Sigmoid colon (tissue), 4 donors: ENCODE measurements at regions not wholly inside any gene's neighbourhood (a gene's known extent, or its start where the extent isn't known, plus 50 kb on each side); places are given as distances from the start of the nearest gene placed in this dataset.

Source experiments
- EP300 ChIP-seq, 4 donors: sonication (generic); formaldehyde crosslinking; IDR thresholded peaks; one replicate each; pipeline ENCODE4 v1.6.1; 2017; ENCODE audit warnings: antibody characterized with exemption in 4 of 4
- POLR2A ChIP-seq, 2 donors: fragments of 450-650 bp; IDR thresholded peaks; one replicate each; pipeline ENCODE4 v1.6.1; 2016; ENCODE audit warnings: antibody characterized with exemption in 2 of 2, mild to moderate bottlenecking in 2 of 2, moderate library complexity in 2 of 2
- POLR2AphosphoS5 ChIP-seq, 4 donors: sonication (generic); formaldehyde crosslinking; IDR thresholded peaks; one replicate each; pipeline ENCODE4 v1.6.1; 2017; ENCODE audit warnings: antibody characterized with exemption in 4 of 4
- TF ChIP-seq, protein P1 (sequence below), 4 experiments: fragments of 450-650 bp in 3 of 4; fragments of 200-600 bp in 1 of 4; IDR thresholded peaks; one replicate each; pipeline ENCODE4 v1.5.1; 2016 to 2019; ENCODE audit warnings: antibody characterized with exemption in 4 of 4, mild to moderate bottlenecking in 3 of 4, moderate library complexity in 2 of 4

DNA sequence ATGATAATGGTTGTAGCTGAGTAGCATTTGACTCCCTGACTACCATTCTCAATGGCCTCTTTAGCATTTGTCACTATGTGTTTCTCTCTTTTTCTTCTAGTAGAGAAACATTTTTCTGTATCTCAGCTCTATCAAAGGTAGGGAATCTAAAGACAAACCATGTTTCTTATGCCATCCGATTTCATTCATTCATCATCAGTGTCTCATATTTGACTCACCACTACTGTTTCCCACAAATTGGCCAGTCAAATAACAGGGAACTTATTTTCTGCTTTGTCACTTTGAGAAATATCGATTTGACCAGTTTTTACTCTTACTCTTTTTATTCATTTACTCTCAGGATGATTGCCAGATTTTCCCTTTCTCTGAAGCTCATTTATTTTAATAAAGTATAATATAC, 282.3 kb downstream of the TMEM167A start:
- TF ChIP-seq, protein P1, sequence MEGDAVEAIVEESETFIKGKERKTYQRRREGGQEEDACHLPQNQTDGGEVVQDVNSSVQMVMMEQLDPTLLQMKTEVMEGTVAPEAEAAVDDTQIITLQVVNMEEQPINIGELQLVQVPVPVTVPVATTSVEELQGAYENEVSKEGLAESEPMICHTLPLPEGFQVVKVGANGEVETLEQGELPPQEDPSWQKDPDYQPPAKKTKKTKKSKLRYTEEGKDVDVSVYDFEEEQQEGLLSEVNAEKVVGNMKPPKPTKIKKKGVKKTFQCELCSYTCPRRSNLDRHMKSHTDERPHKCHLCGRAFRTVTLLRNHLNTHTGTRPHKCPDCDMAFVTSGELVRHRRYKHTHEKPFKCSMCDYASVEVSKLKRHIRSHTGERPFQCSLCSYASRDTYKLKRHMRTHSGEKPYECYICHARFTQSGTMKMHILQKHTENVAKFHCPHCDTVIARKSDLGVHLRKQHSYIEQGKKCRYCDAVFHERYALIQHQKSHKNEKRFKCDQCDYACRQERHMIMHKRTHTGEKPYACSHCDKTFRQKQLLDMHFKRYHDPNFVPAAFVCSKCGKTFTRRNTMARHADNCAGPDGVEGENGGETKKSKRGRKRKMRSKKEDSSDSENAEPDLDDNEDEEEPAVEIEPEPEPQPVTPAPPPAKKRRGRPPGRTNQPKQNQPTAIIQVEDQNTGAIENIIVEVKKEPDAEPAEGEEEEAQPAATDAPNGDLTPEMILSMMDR (IDR thresholded peaks at IDR 0.05), result no peak
- TF ChIP-seq POLR2A (IDR thresholded peaks at IDR 0.05), result no peak
- no peak for TF ChIP-seq POLR2AphosphoS5 (IDR thresholded peaks at IDR 0.05)
- TF ChIP-seq EP300 (IDR thresholded peaks at IDR 0.05), result no peak
